Keratinocyte (primary cell): ENCODE measurements at regions not wholly inside any gene's neighbourhood (a gene's known extent, or its start where the extent isn't known, plus 50 kb on each side); places are given as distances from the start of the nearest gene placed in this dataset.

Experiments used
- DNase-seq: peaks from one replicate; pipeline ENCODE4 v3.0.0-alpha.2; 2011; ENCODE audit warnings: low read depth, missing footprints, low spot score
- FAIRE-seq: peaks from 2 replicates; lab custom pipeline; 2011; peaks lifted over from hg19 to GRCh38; lab: Jason Lieb, UNC
- H2AFZ ChIP-seq: 2 replicates; pipeline ENCODE4 v1.6.0; 2012; ENCODE audit warnings: low read length, control low read depth, inconsistent platforms; ENCODE audit not compliant: control insufficient read depth
- H3K27ac ChIP-seq: 2 replicates; pipeline ENCODE4 v1.5.1; 2011; ENCODE audit warnings: low read length; ENCODE audit not compliant: control insufficient read depth, insufficient read depth
- H3K27me3 ChIP-seq: 3 replicates; pipeline ENCODE4 v1.6.0; 2011; ENCODE audit warnings: low read length; ENCODE audit not compliant: control insufficient read depth, insufficient read depth; ENCODE audit errors: extremely low read depth
- H3K36me3 ChIP-seq, 2 experiments: 2 replicates in 1 of 2; 3 replicates in 1 of 2; pipeline ENCODE4 v1.5.1; 2011; ENCODE audit warnings: low read length in 2 of 2, mild to moderate bottlenecking in 1 of 2; ENCODE audit not compliant: control insufficient read depth in 2 of 2, insufficient read depth in 2 of 2; ENCODE audit errors: extremely low read depth in 1 of 2
- H3K4me1 ChIP-seq: 3 replicates; pipeline ENCODE4 v1.5.1; 2011; ENCODE audit warnings: low read length; ENCODE audit not compliant: control insufficient read depth, insufficient read depth; ENCODE audit errors: extremely low read depth
- H3K4me2 ChIP-seq: 3 replicates; pipeline ENCODE4 v1.6.0; 2011; ENCODE audit warnings: low read depth, low read length; ENCODE audit not compliant: control insufficient read depth, insufficient read depth; ENCODE audit errors: extremely low read depth
- H3K4me3 ChIP-seq, 3 experiments: fragments of 200-600 bp in 1 of 3; sonication (generic) in 1 of 3; 2 replicates in 2 of 3; 3 replicates in 1 of 3; pipeline ENCODE4 v1.5.1; 2011 to 2016; ENCODE audit warnings: low read length in 3 of 3, mild to moderate bottlenecking in 3 of 3, control low read depth in 2 of 3, inconsistent platforms in 1 of 3, low read depth in 1 of 3, mixed read lengths in 1 of 3, mixed run types in 1 of 3, moderate library complexity in 1 of 3; ENCODE audit not compliant: control insufficient read depth in 2 of 3, insufficient read depth in 2 of 3; ENCODE audit errors: extremely low read depth in 1 of 3
- H3K79me2 ChIP-seq: 2 replicates; pipeline ENCODE4 v1.6.0; 2012; ENCODE audit warnings: low read length; ENCODE audit not compliant: control insufficient read depth, insufficient read depth
- H3K9ac ChIP-seq: 3 replicates; pipeline ENCODE4 v1.6.0; 2011; ENCODE audit warnings: low read length; ENCODE audit not compliant: control insufficient read depth, insufficient read depth; ENCODE audit errors: extremely low read depth
- H3K9me1 ChIP-seq: 3 replicates; pipeline ENCODE4 v1.6.0; 2011; ENCODE audit warnings: low read length; ENCODE audit not compliant: control insufficient read depth, insufficient read depth; ENCODE audit errors: extremely low read depth
- H3K9me3 ChIP-seq: 2 replicates; pipeline ENCODE4 v1.5.1; 2012; ENCODE audit warnings: low read depth, low read length; ENCODE audit not compliant: control insufficient read depth
- H4K20me1 ChIP-seq: 3 replicates; pipeline ENCODE4 v1.6.0; 2011; ENCODE audit warnings: low read length; ENCODE audit not compliant: control insufficient read depth, insufficient read depth; ENCODE audit errors: extremely low read depth
- CTCF ChIP-seq, 3 experiments: IDR thresholded peaks in 1 of 3; conservative IDR thresholded peaks in 1 of 3; optimal IDR thresholded peaks in 1 of 3; 2 replicates in 2 of 3; 3 replicates in 1 of 3; pipeline versions ENCODE3 to v1.5.1; 2011; ENCODE audit warnings: low read length in 3 of 3, mild to moderate bottlenecking in 3 of 3, moderate library complexity in 2 of 3, control low read depth in 1 of 3, inconsistent platforms in 1 of 3; ENCODE audit not compliant: insufficient read depth in 2 of 3; ENCODE audit errors: extremely low read depth in 1 of 3
- EZH2 ChIP-seq: IDR thresholded peaks from one replicate; pipeline ENCODE4 v1.6.1; 2012; ENCODE audit warnings: inconsistent platforms, mild to moderate bottlenecking, low read length, moderate library complexity
- dilution Hi-C: fragments of 300-500 bp; cut with MboI; formaldehyde crosslinking; loops from one replicate; pipeline ENCODE4 v1.7.0; 2020; ENCODE audit warnings: low sequenced_read_pairs; ENCODE audit not compliant: extremely low pct_ligation_motif_present

- FAIRE-seq (no peak), DNase-seq (no peak)
- H3K79me2 ChIP-seq: no peaks in the 10 kb centered on the region
- H3K4me3 ChIP-seq: no peak overlapping the region
- H3K36me3 ChIP-seq: no peaks in the 10 kb centered on the region
- H2AFZ ChIP-seq: no peak overlapping the region
- H3K9me1 ChIP-seq: no peaks in the 10 kb centered on the region
- no peak overlapping the region for H3K9ac ChIP-seq
- H3K27me3 ChIP-seq: no peaks in the 10 kb centered on the region
- H3K9me3 ChIP-seq: peaks cover 4% of the 10 kb centered on the region
- no peaks in the 10 kb centered on the region for H3K4me1 ChIP-seq
- dilution Hi-C loops: no loop called here
- no peak overlapping the region for H3K4me2 ChIP-seq
- no peaks in the 10 kb centered on the region for H4K20me1 ChIP-seq
- no peak overlapping the region for H3K27ac ChIP-seq
- TF ChIP-seq CTCF (optimal IDR thresholded peaks at IDR 0.05 in 1 of 3, IDR thresholded peaks at IDR 0.05 in 1 of 3, conservative IDR thresholded peaks at IDR 0.05 in 1 of 3; ENCODE audit: extremely low read depth in 1 of 3, insufficient read depth in 2 of 3, low read length in 3 of 3): no peak
- no peak for TF ChIP-seq EZH2
Measured at GRCh38 chrX:572538-573124, 58.0 kb upstream of the SHOX start.

GRCh38 chrX:574251-574650 lies 56.3 kb upstream of the SHOX start:
- Histone ChIP-seq H3K36me3 (no peaks in the 10 kb centered on the region), H3K9me3 (peaks cover 4% of the 10 kb centered on the region), H2AFZ (no peak overlapping the region), H3K4me2 (no peak overlapping the region), H3K4me1 (no peaks in the 10 kb centered on the region), H3K79me2 (no peaks in the 10 kb centered on the region), H3K9ac (no peak overlapping the region), H3K9me1 (no peaks in the 10 kb centered on the region), H3K4me3 (no peak overlapping the region), H4K20me1 (no peaks in the 10 kb centered on the region), H3K27ac (no peak overlapping the region), H3K27me3 (no peaks in the 10 kb centered on the region)
- dilution Hi-C loops: no loop called here
- DNase-seq (no peak), FAIRE-seq (no peak)
- TF ChIP-seq CTCF (optimal IDR thresholded peaks at IDR 0.05 in 1 of 3, IDR thresholded peaks at IDR 0.05 in 1 of 3, conservative IDR thresholded peaks at IDR 0.05 in 1 of 3; ENCODE audit: extremely low read depth in 1 of 3, insufficient read depth in 2 of 3, low read length in 3 of 3) (no peak), EZH2 (no peak)
